CD1c-positive myeloid dendritic cell (primary cell): ENCODE measurements at regions not wholly inside any gene's neighbourhood (a gene's known extent, or its start where the extent isn't known, plus 50 kb on each side); places are given as distances from the start of the nearest gene placed in this dataset.
A peak's percentile ranks its signal among the peaks of the same experiment; 100 is the strongest.
"Not testable (repeated sequence)": the region's sequence is repeated elsewhere in the genome, so short reads cannot be mapped to it uniquely, and the experiment has no call there.

ENCODE experiments used
- DNase-seq: peaks from one replicate; pipeline ENCODE4 v3.0.0-alpha.2; 2016; ENCODE audit errors: extremely low spot score

DNA sequence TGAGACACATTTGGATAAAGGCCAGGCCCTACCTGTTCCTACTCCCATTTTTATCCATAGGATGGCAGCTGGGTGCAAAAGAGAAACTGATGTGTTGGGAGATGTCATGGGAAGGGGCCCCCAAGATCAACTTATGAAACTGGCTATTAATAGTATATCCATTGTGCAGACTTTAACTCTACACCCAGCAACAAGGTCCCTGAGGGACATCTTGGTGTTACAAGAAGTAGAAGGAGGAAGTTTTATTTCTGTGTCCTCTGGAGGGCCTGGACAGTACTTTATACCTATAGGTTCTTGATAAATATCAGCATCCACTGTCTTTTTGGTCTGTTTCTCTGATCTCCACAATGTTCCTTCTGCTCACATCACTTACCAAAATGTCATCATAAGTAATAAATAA is 84.6 kb downstream of the BTG1 start:
- no peak for DNase-seq

DNA sequence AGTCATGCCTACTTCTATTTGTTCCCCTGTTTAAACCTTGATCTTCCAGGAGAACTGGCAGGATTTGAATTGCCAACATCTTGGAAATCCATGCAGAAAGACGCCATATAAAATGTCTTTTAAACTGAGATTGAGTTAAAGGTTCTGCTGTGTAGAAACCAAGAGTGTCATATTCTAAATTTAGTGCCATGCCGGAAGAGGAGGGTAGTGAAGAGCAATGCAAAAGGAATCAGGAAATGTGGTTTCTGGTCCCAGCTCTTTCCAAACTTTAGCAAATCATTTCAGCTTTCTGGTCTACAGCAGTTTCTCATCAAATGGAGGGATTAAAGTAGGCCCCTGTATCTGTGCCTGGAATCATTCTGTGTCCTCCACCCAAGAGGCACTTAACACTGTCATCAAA is 85.7 kb downstream of the BTG1 start:
- no peak for DNase-seq

DNA sequence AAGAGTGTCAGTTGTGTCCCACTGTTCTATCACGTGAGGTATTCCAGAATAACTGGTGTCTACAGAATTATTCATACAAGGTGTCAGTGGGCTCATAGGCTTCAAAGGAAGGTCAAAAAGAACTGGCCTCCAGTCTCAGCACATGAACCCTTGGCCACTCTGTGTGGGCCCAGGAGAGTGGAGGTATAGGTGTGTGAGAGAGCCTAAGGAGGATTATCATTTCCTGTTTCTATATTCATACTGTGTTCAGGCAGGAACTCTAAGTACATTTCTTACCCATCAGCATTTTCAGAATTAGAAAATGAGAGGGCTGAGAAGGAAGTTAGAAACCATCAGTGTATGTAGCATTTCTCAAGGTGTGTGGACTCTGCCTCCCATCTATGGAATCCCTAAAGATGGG is 87.0 kb downstream of the BTG1 start:
- DNase-seq: no peak

DNA sequence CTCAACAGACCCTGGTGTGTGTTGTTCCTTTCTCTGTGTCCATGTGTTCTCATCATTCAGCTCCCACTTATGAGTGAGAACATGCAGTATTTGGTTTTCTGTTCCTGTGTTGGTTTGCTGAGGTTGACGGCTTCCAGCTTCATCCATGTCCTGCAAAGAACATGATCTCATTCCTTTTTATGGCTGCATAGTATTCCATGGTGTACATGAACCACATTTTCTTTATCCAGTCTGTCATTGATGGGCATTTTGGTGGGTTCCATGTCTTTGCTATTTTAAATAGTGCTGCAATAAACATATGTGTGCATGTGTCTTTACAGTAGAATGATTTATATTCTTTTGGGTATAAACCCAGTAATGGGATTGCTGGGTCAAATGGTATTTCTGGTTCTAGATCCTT is 88.9 kb downstream of the BTG1 start:
- not testable (repeated sequence) for DNase-seq

DNA sequence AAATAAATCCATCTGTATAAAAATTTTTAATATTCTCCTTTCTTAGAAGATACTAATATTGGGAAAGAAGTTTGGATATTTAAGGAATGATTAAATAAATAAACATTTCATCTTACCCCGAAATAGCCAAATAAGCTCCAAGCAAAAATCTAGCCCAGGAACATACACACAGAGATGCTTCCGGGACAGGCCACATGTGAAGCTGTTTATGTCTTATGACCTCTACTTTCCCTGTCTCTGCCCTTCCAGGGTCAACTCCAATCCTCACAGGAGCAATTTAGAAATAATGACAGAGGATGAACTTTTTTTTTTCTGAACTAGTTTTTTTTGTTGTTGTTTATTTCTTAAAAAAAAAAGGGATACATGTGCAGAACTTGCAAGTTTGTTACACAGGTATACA is 89.4 kb downstream of the BTG1 start:
- DNase-seq: no peak

GRCh38 chr12:92055877-92056276 is 89.8 kb downstream of the BTG1 start:
- DNase-seq: no peak

- DNase-seq: no peak
Measured at GRCh38 chr12:92051441-92051840, 94.2 kb downstream of the BTG1 start.

GRCh38 chr12:92049403-92049802 is 96.2 kb downstream of the BTG1 start:
- DNase-seq: peak; percentile 43

GRCh38 chr12:92047393-92047826 is 98.2 kb downstream of the BTG1 start:
- DNase-seq: no peak

DNA sequence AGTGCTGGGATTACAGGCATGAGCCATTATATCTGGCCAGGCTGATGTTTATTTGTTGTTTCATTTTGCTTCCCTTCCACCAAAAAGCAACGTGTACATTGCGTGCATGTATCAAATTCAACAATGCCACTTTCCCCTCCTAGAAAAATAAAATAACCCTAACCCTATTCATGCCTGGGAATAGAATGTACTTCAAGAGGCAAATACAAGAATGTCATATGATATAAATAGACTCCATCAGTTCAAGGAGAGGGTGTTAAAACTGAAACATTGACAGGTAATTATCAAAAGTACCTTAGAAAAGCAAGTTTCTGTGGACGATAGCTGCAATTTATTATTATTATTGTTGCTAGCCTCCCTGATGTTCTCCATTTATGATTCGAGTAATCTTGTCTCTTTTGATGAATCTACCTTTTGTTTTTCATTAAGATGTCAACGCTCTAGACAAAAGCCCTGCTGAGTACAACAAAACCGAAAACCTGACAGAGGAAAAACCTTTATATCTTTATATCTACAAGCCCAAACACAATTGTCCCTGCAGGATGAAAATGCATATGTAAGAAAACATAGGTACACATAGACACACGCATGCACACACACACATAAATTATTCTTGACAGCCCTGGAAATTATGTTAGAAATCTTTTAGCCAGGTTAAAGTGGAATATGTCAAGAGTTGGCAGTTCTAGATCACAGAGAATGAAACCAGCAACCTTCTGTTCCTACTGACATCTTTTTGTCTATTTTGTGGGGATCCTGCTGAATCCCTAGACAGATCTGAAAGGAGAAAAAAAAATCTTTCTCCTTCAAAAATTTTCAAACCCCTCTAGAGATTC is 98.9 kb downstream of the BTG1 start:
- no peak for DNase-seq

DNA sequence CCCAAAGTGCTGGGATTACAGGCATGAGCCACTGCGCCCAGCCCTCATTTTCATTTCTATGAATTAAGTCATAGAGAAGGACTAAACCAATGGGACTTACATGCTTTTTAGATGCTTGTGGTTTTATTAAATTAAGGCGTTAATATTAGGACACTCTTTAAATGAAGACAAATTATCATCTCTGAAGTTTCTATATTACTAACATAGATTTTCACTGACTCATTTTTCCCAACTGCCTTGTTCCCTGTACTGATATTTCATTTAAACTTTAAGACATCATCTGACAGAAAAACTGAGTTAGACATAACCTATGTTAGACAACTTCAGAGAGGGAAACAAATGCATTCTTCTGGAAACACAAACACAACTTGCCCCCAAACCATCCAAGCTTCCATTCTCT is 99.8 kb downstream of the BTG1 start:
- DNase-seq: no peak

DNA sequence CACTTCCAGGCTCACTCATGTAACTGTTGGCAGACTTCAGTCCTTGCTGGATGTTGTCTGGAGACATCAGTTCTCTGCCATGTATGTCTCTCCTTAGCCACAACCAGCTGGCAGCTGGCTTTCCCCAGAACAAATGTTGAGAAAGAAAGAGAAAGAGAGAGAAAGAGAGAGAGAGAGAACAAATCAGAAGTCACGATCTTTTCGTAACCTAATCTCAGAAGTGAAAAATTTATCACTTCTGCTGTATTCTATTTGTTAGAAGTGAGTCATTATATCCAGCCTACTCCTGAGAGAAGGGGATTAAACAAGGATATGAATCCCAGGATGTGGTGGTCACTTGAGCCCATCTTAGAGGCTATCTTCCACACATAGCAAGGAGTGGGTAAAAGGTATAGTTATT is 101.2 kb downstream of the BTG1 start:
- no peak for DNase-seq

DNA sequence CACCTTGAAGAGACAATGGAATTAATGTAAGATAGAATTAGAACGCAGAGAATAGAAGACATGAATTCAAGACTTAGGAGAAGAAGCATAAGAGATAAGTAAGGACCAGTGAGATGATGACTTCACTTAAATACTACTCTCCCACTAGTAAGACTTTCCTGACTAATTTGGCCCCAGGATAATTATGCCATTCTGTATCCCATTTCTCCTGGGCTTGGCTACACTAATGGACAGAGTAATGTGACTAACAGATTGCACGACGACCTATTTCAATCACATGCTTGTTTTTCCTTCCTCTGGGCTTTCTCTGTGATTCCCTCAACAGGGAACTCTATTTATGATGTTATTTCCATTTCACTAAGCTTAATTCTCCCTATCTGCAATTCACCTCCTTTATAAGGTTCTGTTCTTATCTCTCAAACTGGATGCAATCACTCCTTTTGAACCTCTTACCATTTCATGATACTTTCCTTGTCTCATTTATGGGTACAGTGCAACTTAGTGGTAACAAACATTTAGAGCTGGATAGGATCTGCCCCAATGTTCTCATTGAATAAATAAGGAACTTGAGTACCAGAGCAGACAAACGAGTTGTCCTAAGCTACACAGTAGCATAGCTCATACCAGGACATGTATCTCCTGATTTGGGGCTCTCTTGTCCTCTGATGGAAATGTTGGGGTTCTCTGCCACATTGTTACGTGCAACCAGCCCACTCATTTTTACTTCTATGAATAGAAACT is 102.7 kb downstream of the BTG1 start:
- no peak for DNase-seq

DNA sequence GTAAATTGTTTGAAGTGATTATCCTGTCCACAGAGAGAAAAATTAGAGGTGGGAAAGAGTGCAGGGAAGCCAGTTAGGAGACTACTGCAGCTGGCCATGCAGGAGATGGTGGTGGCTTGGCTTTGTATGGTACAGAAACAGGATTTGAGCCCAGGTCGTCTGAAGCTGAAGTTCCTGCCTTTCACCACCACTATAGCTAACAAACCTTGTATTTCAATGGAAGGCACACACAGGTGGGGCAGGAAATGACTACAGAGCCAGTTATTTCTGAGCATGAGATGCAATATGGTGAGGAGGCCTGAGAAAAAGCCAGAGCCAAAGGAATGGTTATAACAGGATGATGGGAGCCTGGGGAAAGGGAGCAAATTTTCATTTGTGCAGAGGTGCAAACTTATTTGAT is 103.9 kb downstream of the BTG1 start:
- no peak for DNase-seq

DNA sequence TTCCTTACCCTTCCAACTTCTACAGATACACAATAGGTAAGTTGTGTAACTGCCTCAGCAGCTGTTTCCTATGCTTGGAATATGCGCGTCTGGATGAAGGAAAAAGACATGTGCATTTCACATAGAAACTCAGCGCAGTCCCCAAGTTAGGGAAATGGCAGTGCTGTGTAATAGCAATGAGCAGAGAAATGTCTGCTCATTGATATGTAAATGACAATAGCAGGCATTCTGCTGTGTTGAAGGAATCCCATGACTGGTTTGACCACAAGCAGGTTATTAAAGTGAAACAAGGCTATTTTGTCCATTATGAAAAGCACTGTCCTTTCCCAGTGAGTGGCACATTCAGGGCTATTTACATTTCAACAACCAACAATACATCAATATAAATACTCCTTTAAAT is 106.6 kb downstream of the BTG1 start:
- no peak for DNase-seq

DNA sequence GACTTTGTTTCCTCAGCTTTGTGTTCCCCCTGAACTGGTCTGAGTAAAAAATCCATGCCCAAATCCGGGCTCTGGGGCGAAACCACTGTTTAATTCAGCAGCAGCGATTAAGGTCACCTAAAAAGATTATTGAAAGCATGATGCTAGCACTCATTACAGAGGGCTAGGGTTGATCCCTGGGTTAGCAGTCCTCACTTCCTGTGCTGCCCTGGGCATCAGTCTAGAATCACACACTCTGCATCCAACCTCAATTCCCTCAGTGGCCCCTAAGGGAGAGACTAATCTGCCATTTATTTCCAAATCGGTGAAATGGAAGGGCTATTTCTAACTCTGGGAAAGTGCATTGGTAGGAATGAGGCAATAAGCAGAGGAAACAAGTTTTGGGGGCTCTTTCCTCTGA is 107.2 kb downstream of the BTG1 start:
- no peak for DNase-seq

DNA sequence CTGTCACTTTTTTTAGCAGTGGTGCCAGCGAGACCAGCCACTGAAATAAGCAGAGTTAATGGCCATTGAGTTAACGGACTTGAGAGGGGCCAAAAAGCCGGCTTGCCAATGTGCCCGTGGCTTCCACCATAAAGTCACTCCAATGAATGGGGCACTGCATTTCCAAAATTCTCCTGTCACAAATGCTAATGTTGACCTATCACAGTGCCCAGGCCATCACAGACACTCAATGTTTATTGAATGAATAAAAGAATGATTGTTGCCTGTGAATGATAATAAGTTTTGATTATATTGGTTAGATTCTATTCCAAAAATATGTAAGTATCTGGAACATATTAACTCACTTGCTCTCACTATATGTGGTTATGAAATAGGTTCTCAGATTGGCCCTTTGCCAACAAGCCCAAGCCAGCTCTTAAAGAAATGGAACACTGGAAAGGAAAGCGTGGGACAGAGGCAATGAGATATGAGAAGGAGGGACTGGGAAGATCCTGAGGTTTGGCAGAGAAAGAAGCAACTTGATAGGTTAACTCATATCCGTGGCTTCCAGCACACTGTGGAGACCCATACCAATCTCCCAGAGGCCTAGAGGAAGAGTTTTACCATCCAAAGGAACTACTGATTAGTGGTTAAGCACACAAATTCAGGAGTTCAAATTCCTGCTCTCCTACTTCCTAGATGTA is 108.7 kb downstream of the BTG1 start:
- no peak for DNase-seq

- DNase-seq: no peak
Measured at GRCh38 chr12:92036061-92036620, 109.5 kb downstream of the BTG1 start.

GRCh38 chr12:92035477-92035876 is 110.2 kb downstream of the BTG1 start:
- DNase-seq: no peak

GRCh38 chr12:92034858-92035401 is 110.7 kb downstream of the BTG1 start:
- peak; percentile 40 for DNase-seq

GRCh38 chr12:92034083-92034482 is 111.6 kb downstream of the BTG1 start:
- DNase-seq: no peak

GRCh38 chr12:92032965-92033364 is 112.7 kb downstream of the BTG1 start:
- no peak for DNase-seq
